Mucosa of descending colon (tissue), 3 donors: ENCODE measurements at regions not wholly inside any gene's neighbourhood (a gene's known extent, or its start where the extent isn't known, plus 50 kb on each side); places are given as distances from the start of the nearest gene placed in this dataset.

ENCODE experiments used
- ATAC-seq: fragments of 200-7000 bp; cut with Tn5 transposase; one replicate; pipeline ENCODE4 v1.9.1; 2020; ENCODE audit warnings: mild to moderate bottlenecking, moderate library complexity
- DNase-seq, 3 donors: peaks; one replicate each; pipeline ENCODE4 v3.0.0-alpha.2; 2020
- H3K36me3 ChIP-seq: fragments of 200-600 bp; one replicate; pipeline ENCODE4 v1.8.0; 2021; ENCODE audit warnings: low read depth, mild to moderate bottlenecking
- H3K4me1 ChIP-seq: fragments of 200-600 bp; one replicate; pipeline ENCODE4 v1.8.0; 2021; ENCODE audit warnings: low read depth, mild to moderate bottlenecking
- H3K4me3 ChIP-seq: fragments of 200-600 bp; one replicate; pipeline ENCODE4 v1.8.0; 2021; ENCODE audit warnings: mild to moderate bottlenecking
- H3K9me3 ChIP-seq: fragments of 200-600 bp; one replicate; pipeline ENCODE4 v1.8.0; 2021; ENCODE audit warnings: mild to moderate bottlenecking
- CTCF ChIP-seq: fragments of 200-600 bp; IDR thresholded peaks from one replicate; pipeline ENCODE4 v1.8.0; 2022; ENCODE audit warnings: antibody characterized with exemption, mild to moderate bottlenecking
- intact Hi-C, 2 donors: fragments of 100-400 bp; cut with DNase I in 1 of 2; cut with micrococcal nuclease in 1 of 2; formaldehyde crosslinking; loops; one replicate each; pipeline versions ENCODE4 v1.11.0 to v1.11.1; 2022; cut with DNase I, micrococcal nuclease
- donor health status: DM: no; HTN: no; CAD: no; lungs with moderate emphysema.
- donor health status: DM: no; HTN: no; CAD: no.
- donor health status: DM: no; HTN: yes; CAD: no.

GRCh38 chr10:62705789-62706188 is 98.7 kb upstream of the ADO start:
- no peaks in the 10 kb centered on the region for H3K4me1 ChIP-seq
- no peaks in the 10 kb centered on the region for H3K36me3 ChIP-seq
- H3K4me3 ChIP-seq = no peak overlapping the region
- no peaks in the 10 kb centered on the region for H3K9me3 ChIP-seq
- no peak for TF ChIP-seq CTCF
- no peak for DNase-seq
- intact Hi-C loops = no loop called here
- no peak for ATAC-seq

- TF ChIP-seq CTCF = no peak
- intact Hi-C loops = no loop called here
- H3K4me1 ChIP-seq = no peaks in the 10 kb centered on the region
Observed at GRCh38 chr10:62707810-62708209, 96.7 kb upstream of the ADO start.

GRCh38 chr10:62708569-62708968 is 96.0 kb upstream of the ADO start:
- H3K9me3 ChIP-seq = no peaks in the 10 kb centered on the region
- TF ChIP-seq CTCF = no peak
- DNase-seq (peak in 1 of 3 donors; percentile 21), ATAC-seq (peak; percentile 13)
- H3K4me1 ChIP-seq = no peaks in the 10 kb centered on the region
- intact Hi-C loops = no loop called here
- no peaks in the 10 kb centered on the region for H3K36me3 ChIP-seq
- no peak overlapping the region for H3K4me3 ChIP-seq

More at GRCh38 chr10:62707810-62708209, 96.7 kb upstream of the ADO start:
- H3K4me3 ChIP-seq = no peak overlapping the region
- ATAC-seq = no peak
- DNase-seq = no peak
- H3K36me3 ChIP-seq = no peaks in the 10 kb centered on the region
- H3K9me3 ChIP-seq = no peaks in the 10 kb centered on the region

- no peak overlapping the region for H3K4me3 ChIP-seq
- H3K9me3 ChIP-seq = no peaks in the 10 kb centered on the region
- intact Hi-C loops = no loop called here
- DNase-seq (no peak), ATAC-seq (no peak)
- H3K4me1 ChIP-seq = no peaks in the 10 kb centered on the region
- TF ChIP-seq CTCF = no peak
- H3K36me3 ChIP-seq = no peaks in the 10 kb centered on the region
Observed at GRCh38 chr10:62709200-62709599, 95.3 kb upstream of the ADO start.

- H3K4me3 ChIP-seq = no peak overlapping the region
- intact Hi-C loops = no loop called here
- TF ChIP-seq CTCF = no peak
- DNase-seq (no peak), ATAC-seq (no peak)
- no peaks in the 10 kb centered on the region for H3K4me1 ChIP-seq
- H3K36me3 ChIP-seq = no peaks in the 10 kb centered on the region
- no peaks in the 10 kb centered on the region for H3K9me3 ChIP-seq
Observed at GRCh38 chr10:62710182-62710581, 94.3 kb upstream of the ADO start.

GRCh38 chr10:62715383-62715782 is 89.1 kb upstream of the ADO start:
- ATAC-seq (no peak), DNase-seq (no peak)
- Histone ChIP-seq H3K4me1 (no peaks in the 10 kb centered on the region), H3K9me3 (no peaks in the 10 kb centered on the region), H3K4me3 (no peak overlapping the region), H3K36me3 (no peaks in the 10 kb centered on the region)
- intact Hi-C loops = no loop called here
- no peak for TF ChIP-seq CTCF
